Thyroid gland (tissue), 4 donors: ENCODE measurements at regions not wholly inside any gene's neighbourhood (a gene's known extent, or its start where the extent isn't known, plus 50 kb on each side); places are given as distances from the start of the nearest gene placed in this dataset.

Source experiments
- CTCF ChIP-seq, 6 experiments: fragments of 200-600 bp in 3 of 6; fragments of 450-650 bp in 3 of 6; sonication (generic) in 3 of 6; IDR thresholded peaks; one replicate each; pipeline ENCODE4 v1.5.1; 2016 to 2019; ENCODE audit warnings: antibody characterized with exemption in 6 of 6, mild to moderate bottlenecking in 2 of 6, inconsistent platforms in 1 of 6, moderate library complexity in 1 of 6
- POLR2A ChIP-seq, 2 donors: fragments of 450-650 bp; IDR thresholded peaks; one replicate each; pipeline ENCODE4 v1.6.1; 2017; ENCODE audit warnings: antibody characterized with exemption in 2 of 2, mild to moderate bottlenecking in 2 of 2, moderate library complexity in 1 of 2

DNA sequence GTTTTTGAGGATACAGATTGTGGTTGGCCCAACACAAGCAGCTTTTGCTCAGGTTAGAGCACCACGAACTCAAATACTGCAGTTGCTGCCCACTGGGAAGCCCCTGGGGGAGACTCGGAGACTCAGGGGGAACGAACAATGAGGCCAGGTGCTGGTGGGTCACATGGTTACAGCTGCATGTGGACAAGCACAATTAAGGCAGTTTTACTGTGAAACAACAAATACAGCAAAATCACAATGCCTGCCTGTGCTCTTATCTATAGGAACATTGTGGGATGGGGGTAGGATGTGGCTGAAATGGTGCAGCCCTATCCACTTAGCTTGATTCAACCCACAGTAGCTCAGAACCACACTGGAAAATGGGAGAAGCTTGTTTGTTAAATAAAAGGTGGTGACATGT lies 119.7 kb upstream of the SPATA13 start:
- TF ChIP-seq CTCF (IDR thresholded peaks at IDR 0.05) (no peak), POLR2A (IDR thresholded peaks at IDR 0.05) (no peak)
